Endodermal cell (in vitro differentiated cells): ENCODE measurements at regions not wholly inside any gene's neighbourhood (a gene's known extent, or its start where the extent isn't known, plus 50 kb on each side); places are given as distances from the start of the nearest gene placed in this dataset.

Source experiments
- DNase-seq: peaks from one replicate; pipeline ENCODE4 v3.0.0-alpha.2; 2017
- H3K27ac ChIP-seq: 2 replicates; pipeline ENCODE4 v1.5.1; 2013; ENCODE audit warnings: mild to moderate bottlenecking, low read depth, low read length, moderate library complexity
- H3K27me3 ChIP-seq: 2 replicates; pipeline ENCODE4 v1.6.1; 2013; ENCODE audit warnings: mild to moderate bottlenecking, low read length, moderate library complexity; ENCODE audit not compliant: insufficient read depth, control insufficient read depth, poor library complexity, severe bottlenecking
- H3K36me3 ChIP-seq: 2 replicates; pipeline ENCODE4 v1.7.0; 2013; ENCODE audit warnings: mild to moderate bottlenecking, low read length, moderate library complexity; ENCODE audit not compliant: control insufficient read depth, insufficient read depth
- H3K4me1 ChIP-seq: one replicate; pipeline ENCODE4 v1.7.0; 2013; ENCODE audit warnings: low read length; ENCODE audit not compliant: control insufficient read depth, insufficient read depth
- H3K4me3 ChIP-seq: 2 replicates; pipeline ENCODE4 v1.5.1; 2013; ENCODE audit warnings: mild to moderate bottlenecking, low read length, moderate library complexity
- H3K9ac ChIP-seq: 2 replicates; pipeline ENCODE4 v1.6.1; 2013; ENCODE audit warnings: mild to moderate bottlenecking, low read length, moderate library complexity; ENCODE audit not compliant: poor library complexity, severe bottlenecking; ENCODE audit errors: extremely low read depth
- H3K9me3 ChIP-seq: 2 replicates; pipeline ENCODE4 v1.6.1; 2013; ENCODE audit warnings: mild to moderate bottlenecking, low read length, moderate library complexity; ENCODE audit not compliant: control insufficient read depth
- H3K27ac Mint-ChIP-seq: 2 replicates; pipeline ENCODE4 v1.8.0; 2020; ENCODE audit warnings: mixed read lengths
- H3K27me3 Mint-ChIP-seq: 2 replicates; pipeline ENCODE4 v1.8.0; 2021; ENCODE audit warnings: mild to moderate bottlenecking, mixed read lengths; ENCODE audit not compliant: insufficient read depth
- H3K36me3 Mint-ChIP-seq: 2 replicates; pipeline ENCODE4 v1.8.0; 2020; ENCODE audit warnings: low read depth, mixed read lengths
- H3K4me1 Mint-ChIP-seq: 2 replicates; pipeline ENCODE4 v1.8.0; 2020; ENCODE audit warnings: mixed read lengths
- H3K4me3 Mint-ChIP-seq: 2 replicates; pipeline ENCODE4 v1.8.0; 2020; ENCODE audit warnings: mild to moderate bottlenecking, moderate library complexity, mixed read lengths
- H3K9me3 Mint-ChIP-seq: 2 replicates; pipeline ENCODE4 v1.8.0; 2020; ENCODE audit warnings: mild to moderate bottlenecking, mixed read lengths
- CTCF ChIP-seq: fragments of 200-600 bp; sonication (generic); conservative IDR thresholded peaks from 2 replicates; pipeline ENCODE4 v1.5.0; 2021; ENCODE audit warnings: antibody characterized with exemption, mild to moderate bottlenecking
- WGBS, 2 experiments: methylation state at CpG; one replicate each; pipeline versions ENCODE4 v1.1.5 to v1.1.7; 2013; ENCODE audit warnings: missing lambda C conversion rate in 2 of 2, mixed read lengths in 1 of 2; ENCODE audit not compliant: insufficient coverage in 1 of 2, insufficient read length in 1 of 2; 5-methylcytosine and 5-hydroxymethylcytosine counted together

- no peak for TF ChIP-seq CTCF
- DNase-seq, result no peak
- WGBS, 2 experiments, result 91 to 93% methylated on average over 3 of the region's 3 CpGs
- H3K4me3 Mint-ChIP-seq, result no peak overlapping the region
- H3K4me1 Mint-ChIP-seq, result peaks cover 9% of the 10 kb centered on the region
- H3K4me1 ChIP-seq, result peaks cover 4% of the 10 kb centered on the region
- no peak overlapping the region for H3K27ac ChIP-seq
- H3K9ac ChIP-seq, result no peak overlapping the region
- H3K27me3 ChIP-seq, result no peaks in the 10 kb centered on the region
- H3K36me3 Mint-ChIP-seq, result no peaks in the 10 kb centered on the region
- H3K9me3 ChIP-seq, result no peaks in the 10 kb centered on the region
- H3K27ac Mint-ChIP-seq, result no peak overlapping the region
- no peaks in the 10 kb centered on the region for H3K9me3 Mint-ChIP-seq
- no peak overlapping the region for H3K4me3 ChIP-seq
- H3K27me3 Mint-ChIP-seq, result no peaks in the 10 kb centered on the region
- no peaks in the 10 kb centered on the region for H3K36me3 ChIP-seq
Measured at GRCh38 chr2:149729586-149729985, 142.0 kb upstream of the MMADHC start.

DNA sequence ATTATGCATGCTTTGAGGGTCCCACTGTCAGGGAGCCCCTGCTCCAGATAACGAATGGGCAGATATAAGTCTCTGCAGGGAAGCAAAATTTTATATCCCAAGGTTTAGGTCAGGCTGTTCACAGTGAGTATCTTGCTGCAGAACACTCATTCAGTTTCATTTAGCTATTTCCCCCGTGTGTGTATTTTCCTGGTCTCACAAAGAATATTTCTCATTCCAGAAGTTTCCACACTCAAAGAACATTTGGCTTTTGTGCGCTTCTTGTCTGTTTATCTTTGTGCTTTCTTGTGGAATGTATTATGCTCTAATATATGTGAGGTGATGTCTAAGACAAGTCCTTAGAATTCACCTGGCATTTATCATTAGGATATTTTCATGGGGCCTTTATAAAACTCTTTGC lies 140.4 kb upstream of the MMADHC start:
- no peak for DNase-seq
- no peaks in the 10 kb centered on the region for H3K9me3 Mint-ChIP-seq

GRCh38 chr2:149725234-149725633 lies 137.7 kb upstream of the MMADHC start:
- H3K4me1 ChIP-seq, result no peaks in the 10 kb centered on the region
- Mint-ChIP-seq H3K4me3 (no peak overlapping the region), H3K9me3 (no peaks in the 10 kb centered on the region), H3K36me3 (no peaks in the 10 kb centered on the region), H3K4me1 (peaks cover 3% of the 10 kb centered on the region), H3K27me3 (no peaks in the 10 kb centered on the region), H3K27ac (no peak overlapping the region)
- H3K36me3 ChIP-seq, result no peaks in the 10 kb centered on the region
- H3K9me3 ChIP-seq, result no peaks in the 10 kb centered on the region
- H3K27me3 ChIP-seq, result no peaks in the 10 kb centered on the region
- 81 to 83% methylated on average over 1 to 2 of the region's 2 CpGs for WGBS, 2 experiments
- no peak for DNase-seq
- H3K27ac ChIP-seq, result no peak overlapping the region
- no peak overlapping the region for H3K9ac ChIP-seq
- no peak overlapping the region for H3K4me3 ChIP-seq
- TF ChIP-seq CTCF, result no peak

More for the DNA sequence above, 140.4 kb upstream of the MMADHC start:
- Histone ChIP-seq H3K4me3 (no peak overlapping the region), H3K27me3 (no peaks in the 10 kb centered on the region), H3K9me3 (no peaks in the 10 kb centered on the region), H3K9ac (no peak overlapping the region), H3K36me3 (no peaks in the 10 kb centered on the region), H3K4me1 (no peaks in the 10 kb centered on the region), H3K27ac (peak overlapping the region; percentile 34)
- 68 to 84% methylated on average over 2 to 3 of the region's 3 CpGs for WGBS, 2 experiments
- no peaks in the 10 kb centered on the region for H3K36me3 Mint-ChIP-seq
- no peak for TF ChIP-seq CTCF
- no peaks in the 10 kb centered on the region for H3K4me1 Mint-ChIP-seq
- no peak overlapping the region for H3K27ac Mint-ChIP-seq
- no peaks in the 10 kb centered on the region for H3K27me3 Mint-ChIP-seq
- H3K4me3 Mint-ChIP-seq, result no peak overlapping the region
